ENCODE measurements at regions not wholly inside any gene's neighbourhood (a gene's known extent, or its start where the extent isn't known, plus 50 kb on each side); places are given as distances from the start of the nearest gene placed in this dataset.
A peak's percentile ranks its signal among the peaks of the same experiment; 100 is the strongest.

DNA sequence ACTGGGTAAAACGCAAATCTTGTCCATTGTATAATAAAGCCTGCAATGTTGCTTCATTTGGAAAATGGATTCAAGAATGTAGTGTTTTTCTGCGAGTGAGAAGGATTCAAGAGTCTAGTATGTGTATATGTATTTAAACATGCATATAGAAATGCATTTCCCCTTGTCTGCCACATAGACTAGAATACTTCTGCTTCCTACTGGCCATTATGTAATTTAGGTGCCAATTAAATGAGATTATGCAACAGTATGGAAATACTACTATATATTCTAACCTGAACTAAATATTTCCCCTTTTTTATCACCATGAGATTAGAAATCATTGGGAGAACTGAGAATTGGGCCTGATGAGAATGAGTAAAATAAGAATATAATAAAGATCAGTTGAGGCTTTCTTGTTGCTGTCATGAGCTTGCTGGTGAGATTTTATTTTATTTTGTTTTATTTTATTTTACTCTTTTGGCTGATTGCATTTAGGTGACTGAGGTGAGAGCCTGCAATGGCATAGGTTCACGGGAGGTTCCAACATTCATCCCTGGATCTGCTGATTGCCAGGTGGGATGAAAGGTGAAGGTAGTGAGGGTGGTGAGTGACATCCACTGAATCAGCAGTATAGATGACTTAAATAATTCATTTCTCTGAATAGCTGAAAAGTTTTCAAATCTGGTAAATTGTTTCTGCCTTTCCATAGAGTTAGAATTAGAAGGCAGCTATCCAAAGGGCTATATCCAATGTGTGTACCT lies 95.6 kb upstream of the SLC4A4 start:
- no peak for DNase-seq

DNA sequence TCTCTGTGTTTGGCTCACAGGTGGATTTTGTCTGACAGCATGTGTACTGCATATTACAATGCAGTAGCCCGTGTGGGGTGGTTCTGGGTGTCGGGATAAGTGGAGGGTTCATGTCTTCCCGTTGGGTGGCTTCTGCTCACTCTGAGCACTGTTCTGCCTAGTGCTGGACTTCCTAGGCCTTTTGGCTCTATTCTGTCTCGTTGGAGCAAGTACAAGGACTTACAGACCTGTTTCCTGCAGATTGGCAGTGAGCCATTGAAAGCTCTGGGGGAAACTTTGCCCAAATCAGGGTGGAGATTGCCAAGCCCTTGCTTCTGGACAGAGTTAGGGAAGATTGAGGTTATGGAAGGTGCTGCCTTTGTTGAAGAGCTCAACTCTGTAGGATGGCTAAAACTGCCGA lies 91.1 kb upstream of the SLC4A4 start:
- no peak for DNase-seq

DNA sequence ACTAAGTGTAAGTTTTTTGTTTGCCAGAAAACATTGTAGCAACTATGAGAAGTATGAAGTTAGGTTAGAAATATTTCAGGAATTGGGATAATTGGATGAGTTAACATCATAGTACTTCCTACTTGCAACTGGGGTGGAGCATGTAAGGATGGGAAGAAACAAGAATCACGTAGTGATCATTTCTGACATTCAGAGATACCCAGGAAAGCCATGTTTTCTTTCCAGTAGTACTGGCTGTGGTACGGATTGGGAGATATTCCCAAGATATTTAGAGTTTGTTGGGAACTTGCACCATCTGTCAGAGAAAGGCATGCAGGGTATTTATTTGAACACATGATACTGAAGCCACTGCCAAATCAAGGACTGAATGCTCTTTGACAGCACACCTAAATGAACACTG lies 87.6 kb upstream of the SLC4A4 start:
- no peak for DNase-seq

DNA sequence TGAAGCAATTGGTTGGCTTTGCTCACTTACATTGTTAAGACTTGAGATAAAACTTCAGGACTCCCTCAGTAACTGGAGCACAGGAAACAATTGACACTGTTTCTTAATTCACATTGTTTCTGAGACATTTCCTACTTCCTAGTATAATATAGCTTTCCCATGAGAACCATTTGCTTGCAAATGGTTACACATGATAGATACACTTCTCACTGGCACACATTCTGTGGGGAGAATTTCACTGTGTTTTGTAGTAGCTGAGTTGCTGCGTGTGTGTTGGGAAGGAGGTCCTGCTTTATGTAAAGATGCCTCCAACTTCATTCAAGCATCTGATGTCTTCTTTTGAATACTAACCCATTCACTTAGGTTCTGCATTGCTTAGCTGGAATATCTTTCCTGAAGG lies 85.3 kb upstream of the SLC4A4 start:
- no peak for DNase-seq

DNA sequence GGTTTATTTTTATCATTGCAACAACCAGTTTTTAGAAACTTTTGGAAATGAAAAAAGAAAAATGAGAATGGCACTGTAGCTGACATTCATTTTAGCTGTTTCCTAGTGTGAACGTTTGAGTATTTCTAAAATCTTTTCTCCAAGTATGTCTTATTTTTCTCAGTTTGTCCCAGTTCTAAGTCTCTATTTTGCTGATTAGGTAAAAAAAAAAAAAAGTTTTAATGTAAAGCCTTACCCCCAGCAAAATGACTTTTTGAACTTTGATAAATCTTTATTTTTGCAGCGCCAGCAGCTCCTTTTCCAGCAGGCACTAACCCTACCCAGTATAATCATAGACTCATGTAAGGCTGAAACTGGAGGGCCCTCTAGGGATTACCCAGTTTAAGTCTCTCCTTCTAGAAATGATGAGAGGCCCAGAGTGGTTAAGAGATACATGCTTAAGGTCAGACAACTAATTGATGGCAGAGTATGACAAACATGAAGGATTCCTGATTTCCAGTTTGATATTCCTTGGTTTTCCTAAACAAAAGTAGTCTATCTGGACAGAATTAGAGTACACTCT lies 84.3 kb upstream of the SLC4A4 start:
- no peak for DNase-seq

DNA sequence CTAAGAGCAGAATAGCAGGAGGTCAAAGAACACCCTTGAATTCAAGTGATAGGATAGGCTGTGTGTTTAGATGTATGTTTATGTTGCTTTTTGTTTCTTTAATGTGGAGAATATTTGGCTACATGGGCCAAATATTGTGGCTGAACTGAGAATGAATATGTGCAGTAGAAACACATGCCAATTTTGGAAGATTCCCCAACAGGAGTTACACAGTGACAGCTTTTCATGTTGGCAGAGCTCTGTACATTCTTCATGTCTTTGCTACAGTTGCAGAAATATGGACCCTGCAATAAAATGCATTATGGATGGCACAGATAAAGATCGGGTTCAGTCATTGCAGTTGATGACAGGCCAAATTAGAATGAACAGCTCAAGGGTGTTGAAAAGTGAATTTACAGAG lies 82.8 kb upstream of the SLC4A4 start:
- no peak for DNase-seq

DNA sequence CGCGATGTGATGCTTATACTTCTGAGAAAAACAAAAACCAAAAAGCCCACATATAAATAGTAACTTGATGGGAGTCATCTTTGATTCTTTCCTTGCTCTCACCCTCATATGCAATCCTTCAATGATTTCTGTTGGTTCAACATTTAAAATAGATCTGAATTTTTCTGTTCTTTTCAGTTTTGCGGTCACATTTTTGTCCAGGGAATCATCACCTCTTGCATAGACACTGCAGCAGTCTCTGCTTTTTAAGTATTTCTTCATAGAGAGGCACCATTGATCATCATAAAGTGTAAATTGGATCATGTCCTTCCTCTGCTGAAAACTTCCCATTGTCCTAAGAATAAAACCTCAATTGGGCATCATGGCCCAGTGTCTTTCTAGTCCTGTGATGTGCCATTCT lies 81.1 kb upstream of the SLC4A4 start:
- DNase-seq, result no peak

DNA sequence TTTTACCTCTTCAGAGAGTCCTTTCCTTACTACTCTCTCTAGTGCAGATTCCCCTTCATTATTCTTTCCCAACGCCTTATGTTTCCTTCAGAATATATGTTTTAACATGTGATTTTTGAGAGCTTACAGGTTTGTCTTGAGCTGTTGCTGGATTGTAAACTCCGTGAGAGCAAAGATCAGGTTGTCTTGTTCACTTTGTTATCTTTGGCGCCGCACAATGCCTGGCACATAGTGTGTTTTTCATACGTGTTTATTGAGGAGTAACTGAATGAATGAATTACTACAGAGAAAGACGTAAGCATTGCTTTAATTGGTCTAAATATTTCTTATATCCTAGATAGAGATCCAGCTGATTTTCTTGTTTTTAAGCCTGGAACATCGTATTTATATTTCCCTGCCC lies 80.5 kb upstream of the SLC4A4 start:
- DNase-seq, result no peak

DNA sequence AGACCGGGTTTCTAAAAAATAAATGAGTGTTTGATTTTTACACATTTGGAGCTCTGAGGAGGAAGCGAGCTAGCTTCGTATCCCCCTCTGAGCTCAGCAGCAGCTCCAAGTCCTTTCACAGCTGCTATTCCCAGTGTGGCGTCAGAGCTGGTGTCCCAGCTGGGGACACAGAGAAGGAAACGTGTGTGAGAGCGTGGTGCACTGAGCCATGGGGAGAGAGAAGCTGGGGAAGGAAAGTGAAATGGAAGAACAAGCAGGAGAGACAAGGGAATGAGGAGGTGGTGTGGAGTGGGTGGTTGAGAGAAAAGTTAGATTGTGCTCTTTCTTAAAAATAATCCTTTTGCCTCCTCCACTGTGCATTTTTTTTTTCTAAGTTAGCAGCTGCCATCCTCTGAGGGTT lies 79.5 kb upstream of the SLC4A4 start:
- DNase-seq, result no peak

DNA sequence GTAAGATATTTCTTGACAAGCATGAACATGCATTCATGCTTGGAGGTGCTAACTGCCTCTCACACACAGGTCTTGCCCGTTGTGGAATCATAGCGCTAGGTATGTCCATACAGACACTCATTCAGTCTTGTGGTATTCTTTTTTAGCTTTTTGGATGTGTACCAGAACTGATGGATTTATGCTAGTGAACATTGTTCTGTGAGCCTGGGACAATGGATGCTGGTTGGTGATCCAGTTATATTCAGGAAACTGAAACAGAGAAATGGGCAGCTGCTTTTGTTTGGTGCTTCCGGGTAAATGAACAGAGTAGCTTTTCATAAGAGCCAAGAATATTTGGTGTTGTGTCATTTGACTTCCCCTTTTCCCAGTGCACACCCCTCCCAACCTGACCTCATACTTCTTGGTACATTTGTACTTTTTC lies 78.9 kb upstream of the SLC4A4 start:
- no peak for DNase-seq

DNA sequence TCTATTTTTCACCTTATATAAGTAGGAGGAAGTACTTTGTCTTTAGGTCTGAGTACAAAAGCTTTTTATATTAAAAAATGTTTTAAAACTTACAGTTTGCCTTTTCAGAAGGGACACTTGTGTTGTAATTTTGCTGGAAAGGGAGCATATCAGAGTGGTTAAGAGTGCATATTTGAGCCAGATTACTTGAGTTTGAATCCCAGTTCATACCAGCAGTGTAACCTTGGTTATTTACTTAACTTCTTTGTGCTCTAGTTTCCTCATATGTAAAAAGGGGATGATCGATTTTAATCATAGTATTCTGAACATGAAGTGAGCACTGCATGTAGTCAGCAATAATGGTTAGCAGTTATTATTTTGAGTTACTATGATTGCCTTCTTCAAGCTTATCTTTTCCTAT lies 78.3 kb upstream of the SLC4A4 start:
- no peak for DNase-seq

DNA sequence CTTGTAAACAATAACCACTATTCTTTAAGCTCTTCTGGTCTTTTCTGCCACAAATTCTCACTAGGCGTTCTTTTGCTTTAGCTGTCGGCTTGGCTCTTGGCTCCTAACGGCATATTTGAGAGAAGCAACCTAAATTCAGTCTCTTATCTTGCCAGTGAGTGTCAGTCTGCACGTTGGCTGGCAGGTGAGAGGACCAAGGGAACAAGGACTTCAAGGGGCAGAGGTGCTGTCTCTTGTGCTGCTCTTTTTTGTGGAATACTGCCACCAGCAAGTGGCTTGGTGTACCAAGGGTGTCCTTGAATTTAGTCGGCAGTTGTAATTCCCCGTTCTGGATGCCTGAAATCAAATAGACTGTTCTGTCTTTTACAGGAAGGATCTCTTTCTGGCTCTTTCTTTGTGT lies 77.8 kb upstream of the SLC4A4 start:
- no peak for DNase-seq

DNA sequence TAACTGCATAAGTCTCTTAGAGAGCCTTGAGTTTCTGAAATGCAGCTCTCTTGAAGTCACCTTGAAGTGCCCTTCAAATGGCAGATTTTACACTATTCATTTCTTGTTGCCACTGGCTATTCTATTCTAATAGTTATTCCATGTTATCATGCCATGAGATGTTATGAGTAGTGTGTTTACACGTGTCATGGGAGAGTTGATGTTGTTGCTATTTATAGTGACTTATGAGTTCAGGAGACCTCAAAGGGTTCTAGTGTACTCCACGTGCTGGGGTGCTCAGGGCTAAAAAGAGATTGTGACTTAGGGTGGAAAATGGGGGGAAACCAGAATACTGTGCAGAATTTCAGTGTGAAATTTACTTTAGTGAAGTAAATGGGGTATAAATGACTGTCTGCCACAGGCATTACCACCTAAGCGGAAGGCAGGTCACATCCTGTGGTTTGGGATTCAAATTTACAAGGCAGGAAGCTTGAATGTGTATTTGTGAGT lies 77.1 kb upstream of the SLC4A4 start:
- DNase-seq, result no peak

DNA sequence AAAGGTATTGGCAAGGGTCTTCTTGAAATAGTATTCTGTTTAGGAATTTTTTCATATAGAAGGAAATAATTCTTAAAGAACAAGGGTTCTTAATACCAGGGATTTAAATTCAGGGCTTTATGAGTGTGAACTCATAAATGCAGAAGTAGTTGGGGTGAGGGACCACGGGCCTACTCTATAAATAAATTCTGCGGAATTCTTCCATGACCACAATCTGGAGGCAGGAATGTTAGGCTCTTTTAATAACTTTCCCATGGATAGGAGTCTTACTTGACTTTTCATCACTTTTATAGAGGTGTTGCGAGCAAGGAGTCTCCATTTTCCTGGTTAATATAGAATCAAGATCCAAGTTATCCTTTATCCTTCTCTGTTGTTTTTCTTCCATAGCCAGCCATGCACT lies 76.7 kb upstream of the SLC4A4 start:
- DNase-seq, result no peak

DNA sequence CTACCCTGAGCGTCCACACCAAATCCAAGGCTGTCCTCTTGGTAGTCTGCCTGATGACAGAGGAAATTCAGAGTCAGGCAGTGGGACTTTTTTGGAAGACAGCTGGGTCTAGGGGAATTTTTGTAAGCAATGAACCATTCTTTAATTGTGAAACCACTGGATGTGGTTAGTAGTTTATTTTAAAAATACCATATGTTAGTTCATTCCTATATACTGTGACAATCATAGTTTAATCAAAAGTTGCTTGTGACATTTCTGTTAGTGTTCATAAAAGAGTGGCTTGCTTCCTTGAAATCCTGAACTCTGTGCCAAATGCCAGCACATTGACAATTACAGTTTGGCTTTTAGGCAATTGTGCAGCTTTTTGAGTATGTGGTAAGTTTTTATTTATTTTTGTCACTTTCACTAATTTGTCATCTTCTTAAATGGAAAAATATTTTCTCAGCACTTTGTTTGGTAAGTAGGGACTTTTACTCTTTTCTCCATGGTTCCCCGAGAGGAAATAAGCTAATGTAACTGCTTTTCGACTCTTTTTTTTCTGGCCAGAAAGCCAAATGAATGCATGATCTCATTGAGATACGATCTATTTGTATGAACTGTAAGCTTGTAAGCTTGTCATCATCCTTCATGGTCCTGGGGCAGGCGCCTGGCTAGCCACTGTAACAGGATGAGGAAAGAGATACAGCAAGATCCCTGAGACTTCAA lies 72.6 kb upstream of the SLC4A4 start:
- no peak for DNase-seq

DNA sequence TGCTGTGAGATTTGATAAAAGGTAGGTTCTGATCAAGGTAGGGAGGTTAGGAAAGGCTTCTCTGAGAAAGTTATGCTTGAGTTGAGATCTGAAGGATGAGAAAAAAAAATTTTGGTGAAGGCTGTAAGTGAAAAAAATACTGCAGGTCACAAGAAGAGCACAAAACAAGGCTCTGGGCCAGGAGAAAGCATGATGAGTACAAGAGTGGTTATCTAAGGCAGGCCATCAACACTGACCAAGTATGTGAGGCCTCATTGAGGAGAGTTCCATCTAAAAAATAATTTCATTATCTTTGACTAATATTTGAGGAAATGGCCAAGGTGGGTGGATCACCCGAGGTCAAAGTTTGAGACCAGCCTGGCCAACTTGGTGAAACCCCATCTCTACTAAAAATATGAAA lies 71.6 kb upstream of the SLC4A4 start:
- DNase-seq, result no peak

DNA sequence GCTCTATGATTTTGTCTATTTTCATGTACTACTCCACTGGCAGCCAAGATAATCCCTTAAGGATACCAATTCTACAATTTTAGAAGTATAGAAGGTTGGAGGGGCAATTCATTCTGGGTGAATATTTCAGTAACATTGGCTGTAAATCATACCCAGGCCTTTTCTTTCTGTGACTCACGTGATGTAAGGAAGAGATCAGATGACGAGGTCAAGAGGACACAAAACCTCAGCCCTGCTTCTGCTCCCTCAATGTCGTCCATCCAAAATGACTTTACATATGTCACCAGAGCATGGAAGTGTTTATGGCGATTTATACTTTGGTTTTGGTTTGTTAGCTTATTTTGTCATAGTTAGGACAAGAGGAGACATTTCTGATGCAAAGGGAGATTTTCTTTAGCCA lies 70.7 kb upstream of the SLC4A4 start:
- DNase-seq, result no peak

DNA sequence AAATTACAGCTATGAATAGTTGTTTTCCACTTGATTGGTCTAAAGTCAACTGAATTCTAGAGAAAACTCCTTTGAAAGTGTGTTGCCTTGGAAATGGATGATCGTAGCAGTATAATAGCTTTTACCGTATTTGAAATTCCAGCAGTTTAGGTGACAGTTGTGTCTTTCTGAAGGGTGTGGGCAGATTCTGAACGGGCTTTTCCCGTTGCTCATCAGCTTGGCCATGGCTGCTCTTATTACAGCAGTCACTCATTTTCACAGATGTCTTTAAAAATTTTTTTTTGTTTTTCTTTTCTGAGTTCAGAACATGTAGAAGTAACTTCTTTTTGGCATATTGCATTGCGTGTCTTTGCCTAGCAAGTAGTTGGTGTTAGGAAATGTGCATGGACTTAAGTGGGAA lies 69.6 kb upstream of the SLC4A4 start:
- DNase-seq, result no peak

DNA sequence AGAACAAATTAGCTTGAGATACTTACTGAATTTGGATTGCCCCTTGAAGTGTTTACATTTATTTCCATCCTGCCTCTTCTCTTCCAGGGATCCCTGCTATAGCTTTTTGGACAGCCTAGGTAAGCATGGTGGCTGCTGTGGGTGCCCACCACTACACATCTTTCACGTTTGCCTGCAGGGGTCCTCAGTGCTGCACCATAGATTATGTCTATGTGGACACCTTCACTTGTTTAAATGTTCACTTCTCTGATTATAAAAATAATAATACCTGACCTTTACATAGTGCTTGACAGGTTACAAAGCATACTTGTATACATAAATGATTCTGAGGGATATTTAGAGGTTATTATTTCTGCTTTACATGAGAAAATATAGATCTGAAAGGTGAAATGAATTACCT lies 67.9 kb upstream of the SLC4A4 start:
- peak; percentile 59 for DNase-seq

DNA sequence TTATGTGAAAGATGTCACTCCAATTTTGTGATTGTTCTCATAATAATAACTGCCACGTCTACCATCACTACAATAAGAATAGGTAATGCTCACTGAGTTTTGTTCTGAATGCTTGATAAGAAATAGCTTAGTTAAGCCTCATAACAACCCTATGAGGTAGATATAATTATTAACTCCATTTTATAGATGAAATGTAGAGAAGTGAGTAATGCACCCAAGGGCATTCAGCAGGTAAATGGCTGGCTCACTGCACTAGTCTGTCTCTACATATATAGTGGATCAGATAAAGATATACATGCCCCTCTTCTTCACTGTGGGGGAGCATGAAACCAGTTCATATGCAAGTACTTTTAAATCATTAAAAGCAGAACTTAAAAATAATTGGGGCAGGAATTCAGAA lies 65.8 kb upstream of the SLC4A4 start:
- DNase-seq, result no peak

DNA sequence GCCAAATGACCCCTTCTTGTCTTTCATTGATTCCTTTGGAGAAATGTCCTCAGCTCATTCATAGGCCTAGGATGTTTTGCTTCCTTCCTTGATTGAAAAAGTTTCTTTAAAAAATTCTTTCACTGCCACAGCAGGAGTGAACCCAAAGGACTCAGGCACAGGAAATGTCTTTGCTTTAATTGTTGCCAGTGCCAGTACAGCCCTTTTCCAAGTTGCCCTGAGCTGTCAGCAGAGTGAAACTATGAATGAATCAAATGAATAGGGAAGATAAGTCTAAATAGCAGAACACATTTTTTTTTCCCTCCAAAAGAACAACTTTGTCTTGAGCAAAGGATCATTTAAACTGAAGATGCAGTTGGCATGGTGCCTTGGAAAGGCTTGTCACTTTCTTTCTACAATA lies 63.8 kb upstream of the SLC4A4 start:
- DNase-seq, result no peak

DNA sequence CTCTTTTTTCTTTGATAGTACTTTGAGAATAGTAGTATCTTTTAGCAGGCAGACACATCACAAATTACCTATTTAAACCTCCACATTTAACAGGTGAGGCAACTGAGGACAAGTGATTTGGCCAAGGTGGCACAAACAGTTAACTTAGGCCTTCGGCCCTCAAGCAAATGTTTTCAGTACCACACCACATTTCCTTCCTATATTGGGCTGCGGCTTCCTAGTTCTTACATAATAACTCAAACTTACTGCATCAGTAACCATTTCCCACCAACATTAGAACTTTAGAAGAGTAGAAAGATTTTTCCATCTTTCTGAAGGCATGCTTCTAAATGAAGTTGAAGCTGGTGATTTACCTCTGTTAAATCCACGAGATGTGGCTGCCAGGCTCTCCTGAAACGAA lies 63.2 kb upstream of the SLC4A4 start:
- no peak for DNase-seq

DNA sequence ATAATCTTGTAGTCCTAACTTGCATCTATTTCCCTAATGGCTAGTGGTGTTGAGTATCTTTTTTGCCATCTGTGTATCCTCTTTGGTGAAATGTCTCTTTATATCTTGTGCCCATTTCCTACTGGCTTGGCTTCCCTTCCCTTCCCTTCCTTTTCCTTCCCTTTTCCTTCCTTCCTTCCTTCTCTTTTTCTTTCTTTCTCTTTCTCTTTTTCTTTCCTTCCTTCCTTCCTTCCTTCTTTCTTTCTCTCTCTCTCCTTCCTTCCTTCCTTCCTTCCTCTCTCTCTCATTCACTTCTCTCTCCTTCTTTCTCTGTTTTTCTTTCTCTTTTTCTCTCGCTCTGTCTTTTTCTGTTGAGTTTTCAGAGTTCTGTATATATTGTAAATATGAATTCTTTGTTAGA lies 61.5 kb upstream of the SLC4A4 start:
- DNase-seq, result no peak

DNA sequence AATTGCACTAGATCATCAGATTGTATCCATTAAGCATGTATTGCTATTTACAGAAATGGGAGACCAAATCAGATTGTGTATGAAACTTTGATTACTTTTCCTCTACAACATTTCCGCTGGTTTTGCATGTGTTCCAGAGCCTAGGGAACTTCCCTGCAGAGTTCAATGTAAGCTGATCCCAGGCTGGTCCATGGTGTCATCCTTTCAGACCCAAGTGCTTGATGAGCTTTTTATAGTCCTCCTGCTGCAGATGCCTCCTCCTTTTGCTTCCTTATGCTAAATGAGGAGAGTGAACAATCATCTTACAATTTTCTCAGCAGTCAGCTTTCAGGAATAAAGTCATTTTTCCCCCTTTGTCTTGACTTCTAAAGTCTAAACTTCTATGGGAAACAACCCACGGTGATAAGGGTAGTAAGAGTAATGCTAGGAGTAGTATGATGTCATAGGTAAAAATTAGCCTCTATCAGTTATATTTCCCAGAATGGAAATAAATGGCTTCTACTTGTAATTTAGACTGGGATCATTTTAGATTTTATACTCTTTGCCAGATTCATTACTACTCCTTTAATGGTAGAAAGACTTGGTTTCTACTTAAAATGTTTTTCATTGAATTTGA lies 55.1 kb upstream of the SLC4A4 start:
- DNase-seq, result no peak
